Right ventricle myocardium superior (tissue), 1 donor: ENCODE measurements at regions not wholly inside any gene's neighbourhood (a gene's known extent, or its start where the extent isn't known, plus 50 kb on each side); places are given as distances from the start of the nearest gene placed in this dataset.
"Not testable (repeated sequence)": the region's sequence is repeated elsewhere in the genome, so short reads cannot be mapped to it uniquely, and the experiment has no call there.

Experiments
- ATAC-seq: fragments of 200-7000 bp; cut with Tn5 transposase; one replicate; pipeline ENCODE4 v1.9.1; 2020; ENCODE audit warnings: mild to moderate bottlenecking; ENCODE audit not compliant: poor library complexity
- DNase-seq: peaks from one replicate; pipeline ENCODE4 v3.0.0-alpha.2; 2020
- intact Hi-C: fragments of 100-400 bp; cut with DNase I; formaldehyde crosslinking; loops from one replicate; pipeline ENCODE4 v1.11.2; 2022
- donor health status: DM: no; HTN: yes; CAD: no; lungs with severe emphysema.

GRCh38 chr5:158224253-158224652, 365.3 kb upstream of the CLINT1 start:
- intact Hi-C loops, result no loop called here
- DNase-seq (no peak), ATAC-seq (no peak)

- intact Hi-C loops, result no loop called here
- DNase-seq (no peak), ATAC-seq (no peak)
These were observed 364.2 kb upstream of the CLINT1 start for GRCh38 chr5:158223054-158223600.

DNA sequence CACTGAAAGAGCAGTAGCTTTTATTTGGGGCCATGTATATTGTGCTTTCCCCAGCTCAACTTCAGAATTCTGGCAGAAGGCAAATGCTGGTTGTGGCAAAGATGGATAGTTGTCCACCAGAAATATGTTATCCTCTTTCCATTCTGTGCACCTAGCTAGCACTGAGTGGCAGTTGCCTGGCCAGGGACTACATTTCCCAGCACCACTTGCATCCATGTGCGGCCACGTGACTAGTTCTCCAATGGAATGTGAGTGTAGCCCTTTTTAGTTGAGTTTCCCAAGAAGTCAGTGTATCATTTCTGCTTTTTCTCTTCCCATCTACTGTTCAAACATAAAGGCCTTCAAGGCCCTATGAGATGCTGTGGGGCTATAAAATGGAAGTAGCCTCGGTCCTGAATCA, 354.0 kb upstream of the CLINT1 start:
- ATAC-seq (no peak), DNase-seq (no peak)
- intact Hi-C loops, result no loop called here

- ATAC-seq (no peak), DNase-seq (no peak)
- intact Hi-C loops, result no loop called here
These were observed 353.3 kb upstream of the CLINT1 start for GRCh38 chr5:158212237-158212636.

GRCh38 chr5:158209219-158209908, 350.4 kb upstream of the CLINT1 start:
- no peak for ATAC-seq
- intact Hi-C loops, result no loop called here
- no peak for DNase-seq

- ATAC-seq (no peak), DNase-seq (no peak)
These were observed 348.8 kb upstream of the CLINT1 start for GRCh38 chr5:158207733-158208132.

GRCh38 chr5:158205992-158206391, 347.0 kb upstream of the CLINT1 start:
- intact Hi-C loops, result no loop called here
- DNase-seq, result no peak
- ATAC-seq, result no peak

More at GRCh38 chr5:158207733-158208132, 348.8 kb upstream of the CLINT1 start:
- intact Hi-C loops, result no loop called here

GRCh38 chr5:158203261-158203660, 344.3 kb upstream of the CLINT1 start:
- no peak for DNase-seq
- intact Hi-C loops, result no loop called here
- no peak for ATAC-seq

DNA sequence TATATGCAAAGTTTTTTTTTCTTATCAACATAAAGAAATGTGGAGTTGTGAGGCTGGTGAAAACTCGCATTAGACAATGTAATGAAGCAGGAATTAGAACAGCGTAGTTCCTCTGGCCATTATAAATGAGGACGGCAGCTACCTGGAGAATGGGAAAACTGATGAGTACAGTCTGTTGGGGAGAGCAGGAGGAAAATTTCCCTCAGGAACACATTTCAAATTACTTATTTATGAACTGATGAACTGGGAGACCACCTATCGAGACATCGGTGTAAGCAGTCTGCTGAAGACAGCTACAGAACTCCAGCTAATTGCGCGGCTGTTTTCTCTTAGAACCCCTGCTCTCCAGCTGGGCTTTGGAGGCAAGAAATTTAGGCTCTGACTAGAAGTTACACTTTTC, 343.9 kb upstream of the CLINT1 start:
- intact Hi-C loops, result no loop called here
- DNase-seq (no peak), ATAC-seq (no peak)

DNA sequence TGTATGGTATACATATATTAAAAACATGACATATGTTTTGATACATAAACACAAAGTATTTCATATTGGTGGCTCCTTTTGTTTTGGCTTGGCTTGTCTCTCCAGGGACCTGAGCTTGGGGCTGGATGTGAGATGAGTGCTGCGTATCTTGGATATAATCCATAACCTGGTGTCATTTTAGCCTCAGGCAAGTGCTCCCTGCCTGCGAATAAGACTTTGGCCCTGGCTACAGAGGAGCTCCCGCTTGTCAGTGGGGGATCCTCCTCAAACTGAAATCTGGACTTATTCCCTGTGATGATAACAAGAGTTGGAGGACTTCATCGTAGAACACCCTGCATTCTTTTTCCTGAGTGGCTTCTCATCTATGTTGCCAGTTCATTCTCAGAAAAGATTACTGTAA, 341.7 kb upstream of the CLINT1 start:
- ATAC-seq (peak; percentile 38), DNase-seq (no peak)
- intact Hi-C loops, result no loop called here

GRCh38 chr5:158198636-158199035, 339.7 kb upstream of the CLINT1 start:
- DNase-seq (no peak), ATAC-seq (no peak)
- intact Hi-C loops, result no loop called here

- no peak for DNase-seq
- intact Hi-C loops, result no loop called here
- peak; percentile 41 for ATAC-seq
These were observed 336.7 kb upstream of the CLINT1 start for GRCh38 chr5:158195416-158196210.

DNA sequence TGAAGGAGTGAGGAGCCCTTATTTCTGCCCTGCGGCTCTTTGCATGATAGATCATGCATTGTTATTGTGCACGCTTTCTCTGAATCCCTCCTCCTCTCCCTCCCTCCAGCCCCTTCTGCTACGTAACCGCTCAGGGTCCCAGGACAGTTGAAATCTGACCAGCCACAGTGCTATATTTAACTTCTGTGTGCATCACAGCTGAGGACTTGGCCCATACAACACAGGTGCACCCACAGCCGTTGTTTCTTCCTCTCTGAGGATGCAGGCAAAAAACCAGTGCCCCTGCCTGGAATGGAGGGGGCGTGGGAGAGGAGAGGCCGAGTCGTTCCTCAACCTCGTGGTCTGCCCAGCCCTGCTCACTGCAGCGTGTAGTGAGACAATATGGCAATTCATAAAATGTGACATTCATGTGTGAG, 335.6 kb upstream of the CLINT1 start:
- ATAC-seq (no peak), DNase-seq (no peak)
- intact Hi-C loops, result no loop called here

DNA sequence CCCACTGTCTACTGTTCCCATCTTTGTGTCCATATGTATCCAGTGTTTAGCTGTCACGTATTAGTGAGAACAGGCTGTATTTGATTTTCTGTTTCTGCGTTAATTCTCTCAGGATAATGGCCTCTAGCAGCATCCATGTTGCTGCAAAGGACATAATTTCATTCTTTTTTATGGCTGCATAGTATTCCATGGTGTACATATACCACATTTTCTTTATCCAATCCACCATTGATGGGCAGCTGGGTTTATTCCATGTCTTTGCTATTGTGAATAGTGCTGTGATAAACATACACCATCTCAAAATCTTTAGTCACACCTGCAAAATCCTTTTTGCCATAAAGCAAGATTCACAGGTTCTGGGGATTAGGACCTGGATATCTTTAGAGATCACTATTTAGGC, 334.4 kb upstream of the CLINT1 start:
- ATAC-seq, intact Hi-C loops, DNase-seq: not testable (repeated sequence)

GRCh38 chr5:158180407-158180806, 321.5 kb upstream of the CLINT1 start:
- intact Hi-C loops, result no loop called here
- DNase-seq, result no peak
- ATAC-seq, result peak; percentile 46

DNA sequence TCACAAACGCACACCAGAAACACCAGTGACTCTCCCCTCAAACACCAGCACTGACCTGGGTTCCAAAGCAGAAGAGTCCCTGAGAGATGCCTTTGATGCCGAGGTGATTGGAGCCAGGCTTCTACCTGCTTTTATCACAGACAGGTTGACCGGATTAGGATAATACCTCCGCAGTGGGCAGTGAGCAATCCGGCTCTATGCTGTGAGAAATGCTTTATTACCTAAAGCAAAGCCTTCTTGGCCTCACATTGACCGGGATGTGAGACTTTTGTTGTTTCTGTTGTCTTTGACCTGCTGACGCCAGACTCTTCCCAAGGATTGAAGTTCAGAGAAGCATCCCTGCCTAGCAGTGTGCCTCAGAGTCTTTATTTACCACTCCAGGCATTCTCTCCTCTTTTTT, 320.3 kb upstream of the CLINT1 start:
- no peak for DNase-seq
- intact Hi-C loops, result loop anchor here (5.0 kb wide), 2 partner anchors 513 to 928 kb away; no protein-coding TSS in a partner anchor

DNA sequence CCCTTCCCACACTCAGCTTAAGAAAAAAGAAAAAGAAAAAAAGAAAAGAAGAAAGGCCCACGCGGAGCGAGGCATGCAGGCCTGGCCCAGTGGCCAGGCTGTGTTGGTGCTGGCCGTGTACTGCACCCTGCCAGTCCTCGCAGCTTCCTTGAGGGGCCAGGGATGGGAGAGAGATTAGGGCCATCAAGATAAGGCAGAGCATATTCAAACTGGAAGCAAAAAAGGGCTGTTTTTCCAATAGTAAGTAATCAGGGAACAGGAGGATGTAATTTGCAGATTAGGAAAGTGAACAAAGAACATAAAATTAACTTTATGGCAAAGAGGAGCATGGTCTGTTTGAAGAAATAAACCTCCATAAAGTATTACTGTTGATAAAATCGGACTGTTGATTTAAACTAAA, 319.6 kb upstream of the CLINT1 start:
- ATAC-seq (no peak), DNase-seq (no peak)
- intact Hi-C loops, result loop anchor here (5.0 kb wide), 2 partner anchors 514 to 929 kb away; no protein-coding TSS in a partner anchor

More for the DNA sequence above, 320.3 kb upstream of the CLINT1 start:
- ATAC-seq, result no peak

- intact Hi-C loops, result loop anchor here (5.0 kb wide), 2 partner anchors 515 to 930 kb away; no protein-coding TSS in a partner anchor
- ATAC-seq, result no peak
These were observed 318.2 kb upstream of the CLINT1 start for GRCh38 chr5:158177146-158177545.

GRCh38 chr5:158175934-158176481, 317.1 kb upstream of the CLINT1 start:
- intact Hi-C loops, result loop anchor here (5.0 kb wide), 2 partner anchors 516 to 931 kb away; no protein-coding TSS in a partner anchor
- peak; percentile 30 for ATAC-seq
- DNase-seq, result no peak

More at GRCh38 chr5:158177146-158177545, 318.2 kb upstream of the CLINT1 start:
- DNase-seq, result no peak
